ENCODE measurements at regions not wholly inside any gene's neighbourhood (a gene's known extent, or its start where the extent isn't known, plus 50 kb on each side); places are given as distances from the start of the nearest gene placed in this dataset.

DNA sequence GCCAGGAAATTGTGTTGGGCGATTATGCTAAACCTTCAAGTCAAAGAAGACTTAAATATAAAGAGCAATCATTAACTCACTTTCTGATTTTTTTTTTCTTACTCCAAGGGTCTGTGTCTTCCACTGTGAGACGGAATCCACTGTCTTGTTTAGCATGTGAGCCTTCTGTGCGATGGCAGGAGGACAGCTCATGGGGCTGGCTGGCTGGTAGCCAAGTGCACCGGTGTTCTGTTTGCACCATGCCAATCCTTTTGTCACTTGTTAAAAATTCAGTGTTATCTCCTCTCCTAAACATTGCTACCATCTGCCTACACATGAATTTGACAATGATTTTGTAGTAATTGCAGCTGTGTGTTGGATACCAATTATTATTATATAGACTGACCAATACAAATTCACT lies 1056.3 kb upstream of the IGFBP7 start:
- TF ChIP-seq POLR2AphosphoS5 (IDR thresholded peaks at IDR 0.05) = no peak
- TF ChIP-seq POLR2A (IDR thresholded peaks at IDR 0.05) = no peak

Data from transverse colon (tissue), 3 donors.